ENCODE measurements at regions not wholly inside any gene's neighbourhood (a gene's known extent, or its start where the extent isn't known, plus 50 kb on each side); places are given as distances from the start of the nearest gene placed in this dataset.

- TF ChIP-seq EZH2 (IDR thresholded peaks at IDR 0.05; ENCODE audit: borderline replicate concordance, low read depth, low read length, poor library complexity, severe bottlenecking) (no peak), CTCF (conservative IDR thresholded peaks at IDR 0.05; ENCODE audit: low read depth, low read length) (no peak)
- ChIA-PET POLR2A (ENCODE audit: low non-redundant PET) (no interaction called here), CTCF (no interaction called here)
- Histone ChIP-seq H3K9me3 (ENCODE audit: low read depth, low read length, poor library complexity, severe bottlenecking) (no peaks in the 10 kb centered on the region), H3K27me3 (replicated peaks; ENCODE audit: insufficient read depth, low read depth, low read length, poor library complexity) (no peaks in the 10 kb centered on the region), H3K4me3 (ENCODE audit: low read depth, low read length, poor library complexity, severe bottlenecking) (no peak overlapping the region), H3K36me3 (ENCODE audit: insufficient read depth, low read length, poor library complexity, severe bottlenecking) (no peaks in the 10 kb centered on the region), H3K4me1 (ENCODE audit: insufficient read depth, low read length, poor library complexity, severe bottlenecking) (no peaks in the 10 kb centered on the region), H3K27ac (ENCODE audit: low read depth, low read length, poor library complexity, severe bottlenecking) (no peak overlapping the region)
- DNase-seq (ENCODE audit: low spot score): no peak
- intact Hi-C loops (cut with micrococcal nuclease; ENCODE audit: unreplicated experiment): no loop called here
- BruUV-seq (replicated peaks): no TSS peak
These were observed 158.4 kb downstream of the EN1 start for GRCh38 chr2:118689033-118689432.

- DNase-seq (ENCODE audit: low spot score): no peak
- Histone ChIP-seq H3K4me3 (ENCODE audit: low read depth, low read length, poor library complexity, severe bottlenecking) (no peak overlapping the region), H3K27me3 (replicated peaks; ENCODE audit: insufficient read depth, low read depth, low read length, poor library complexity) (no peaks in the 10 kb centered on the region), H3K27ac (ENCODE audit: low read depth, low read length, poor library complexity, severe bottlenecking) (no peak overlapping the region), H3K4me1 (ENCODE audit: insufficient read depth, low read length, poor library complexity, severe bottlenecking) (no peaks in the 10 kb centered on the region), H3K36me3 (ENCODE audit: insufficient read depth, low read length, poor library complexity, severe bottlenecking) (no peaks in the 10 kb centered on the region), H3K9me3 (ENCODE audit: low read depth, low read length, poor library complexity, severe bottlenecking) (no peaks in the 10 kb centered on the region)
- ChIA-PET CTCF (no interaction called here), POLR2A (ENCODE audit: low non-redundant PET) (no interaction called here)
- TF ChIP-seq CTCF (conservative IDR thresholded peaks at IDR 0.05; ENCODE audit: low read depth, low read length): no peak
- no peak for TF ChIP-seq EZH2 (IDR thresholded peaks at IDR 0.05; ENCODE audit: borderline replicate concordance, low read depth, low read length, poor library complexity, severe bottlenecking)
- intact Hi-C loops (cut with micrococcal nuclease; ENCODE audit: unreplicated experiment): no loop called here
- no TSS peak for BruUV-seq (replicated peaks)
These were observed 159.8 kb downstream of the EN1 start for GRCh38 chr2:118687698-118688097.

GRCh38 chr2:118687192-118687591 lies 160.3 kb downstream of the EN1 start:
- H3K27ac ChIP-seq (ENCODE audit: low read depth, low read length, poor library complexity, severe bottlenecking): no peak overlapping the region
- intact Hi-C loops (cut with micrococcal nuclease; ENCODE audit: unreplicated experiment): no loop called here
- no peaks in the 10 kb centered on the region for H3K4me1 ChIP-seq (ENCODE audit: insufficient read depth, low read length, poor library complexity, severe bottlenecking)
- BruUV-seq (replicated peaks): no TSS peak
- no peak overlapping the region for H3K4me3 ChIP-seq (ENCODE audit: low read depth, low read length, poor library complexity, severe bottlenecking)
- POLR2A ChIA-PET (ENCODE audit: low non-redundant PET): no interaction called here
- no peak for DNase-seq (ENCODE audit: low spot score)
- no peak for TF ChIP-seq EZH2 (IDR thresholded peaks at IDR 0.05; ENCODE audit: borderline replicate concordance, low read depth, low read length, poor library complexity, severe bottlenecking)
- no peak for TF ChIP-seq CTCF (conservative IDR thresholded peaks at IDR 0.05; ENCODE audit: low read depth, low read length)
- no peaks in the 10 kb centered on the region for H3K9me3 ChIP-seq (ENCODE audit: low read depth, low read length, poor library complexity, severe bottlenecking)
- H3K27me3 ChIP-seq (replicated peaks; ENCODE audit: insufficient read depth, low read depth, low read length, poor library complexity): no peaks in the 10 kb centered on the region
- CTCF ChIA-PET: no interaction called here
- H3K36me3 ChIP-seq (ENCODE audit: insufficient read depth, low read length, poor library complexity, severe bottlenecking): no peaks in the 10 kb centered on the region

Measured in A673 (cell line).